HL-60 (cell line): ENCODE measurements at regions not wholly inside any gene's neighbourhood (a gene's known extent, or its start where the extent isn't known, plus 50 kb on each side); places are given as distances from the start of the nearest gene placed in this dataset.
"Not testable (repeated sequence)": the region's sequence is repeated elsewhere in the genome, so short reads cannot be mapped to it uniquely, and the experiment has no call there.

ENCODE experiments used
- GABPA ChIP-seq: IDR thresholded peaks from 2 replicates; pipeline ENCODE4 v1.6.1; 2012; ENCODE audit warnings: low read depth
- POLR2AphosphoS5 ChIP-seq: IDR thresholded peaks from 2 replicates; pipeline ENCODE4 v1.6.1; 2012; ENCODE audit warnings: low read depth
- SPI1 ChIP-seq: IDR thresholded peaks from 2 replicates; pipeline ENCODE4 v1.6.1; 2012; ENCODE audit warnings: low read depth, mild to moderate bottlenecking, borderline replicate concordance
- TF ChIP-seq, protein P1 (sequence below): IDR thresholded peaks from one replicate; pipeline ENCODE4 v1.5.1; 2011; ENCODE audit warnings: low read length, control low read depth, inconsistent platforms; ENCODE audit not compliant: insufficient read depth
- TF ChIP-seq, protein P2 (sequence below): IDR thresholded peaks from 2 replicates; pipeline ENCODE4 v1.6.1; 2012; ENCODE audit warnings: low read depth; ENCODE audit not compliant: insufficient replicate concordance

DNA sequence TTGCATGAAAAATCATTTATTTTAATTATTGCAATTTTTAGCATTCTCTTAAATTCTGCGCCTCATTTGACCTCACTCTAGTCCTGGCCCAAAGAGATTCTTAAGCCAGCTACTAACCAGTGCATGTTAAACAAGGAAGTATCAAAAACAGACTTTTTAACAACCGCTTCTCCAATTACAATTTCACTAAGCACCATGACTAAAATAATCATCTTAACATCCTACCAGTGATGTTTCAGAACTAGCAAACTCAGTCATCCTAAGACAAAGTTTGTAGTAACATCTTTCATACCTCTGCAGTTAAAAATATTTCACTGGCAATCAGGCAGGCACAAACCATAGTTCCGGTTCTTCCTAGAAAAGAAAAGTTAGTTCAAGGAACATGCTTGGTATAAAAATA is 75.5 kb upstream of the NEK3 start:
- TF ChIP-seq, protein P1, sequence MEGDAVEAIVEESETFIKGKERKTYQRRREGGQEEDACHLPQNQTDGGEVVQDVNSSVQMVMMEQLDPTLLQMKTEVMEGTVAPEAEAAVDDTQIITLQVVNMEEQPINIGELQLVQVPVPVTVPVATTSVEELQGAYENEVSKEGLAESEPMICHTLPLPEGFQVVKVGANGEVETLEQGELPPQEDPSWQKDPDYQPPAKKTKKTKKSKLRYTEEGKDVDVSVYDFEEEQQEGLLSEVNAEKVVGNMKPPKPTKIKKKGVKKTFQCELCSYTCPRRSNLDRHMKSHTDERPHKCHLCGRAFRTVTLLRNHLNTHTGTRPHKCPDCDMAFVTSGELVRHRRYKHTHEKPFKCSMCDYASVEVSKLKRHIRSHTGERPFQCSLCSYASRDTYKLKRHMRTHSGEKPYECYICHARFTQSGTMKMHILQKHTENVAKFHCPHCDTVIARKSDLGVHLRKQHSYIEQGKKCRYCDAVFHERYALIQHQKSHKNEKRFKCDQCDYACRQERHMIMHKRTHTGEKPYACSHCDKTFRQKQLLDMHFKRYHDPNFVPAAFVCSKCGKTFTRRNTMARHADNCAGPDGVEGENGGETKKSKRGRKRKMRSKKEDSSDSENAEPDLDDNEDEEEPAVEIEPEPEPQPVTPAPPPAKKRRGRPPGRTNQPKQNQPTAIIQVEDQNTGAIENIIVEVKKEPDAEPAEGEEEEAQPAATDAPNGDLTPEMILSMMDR: not testable (repeated sequence)
- not testable (repeated sequence) for TF ChIP-seq GABPA, POLR2AphosphoS5, SPI1
- TF ChIP-seq, protein P2, sequence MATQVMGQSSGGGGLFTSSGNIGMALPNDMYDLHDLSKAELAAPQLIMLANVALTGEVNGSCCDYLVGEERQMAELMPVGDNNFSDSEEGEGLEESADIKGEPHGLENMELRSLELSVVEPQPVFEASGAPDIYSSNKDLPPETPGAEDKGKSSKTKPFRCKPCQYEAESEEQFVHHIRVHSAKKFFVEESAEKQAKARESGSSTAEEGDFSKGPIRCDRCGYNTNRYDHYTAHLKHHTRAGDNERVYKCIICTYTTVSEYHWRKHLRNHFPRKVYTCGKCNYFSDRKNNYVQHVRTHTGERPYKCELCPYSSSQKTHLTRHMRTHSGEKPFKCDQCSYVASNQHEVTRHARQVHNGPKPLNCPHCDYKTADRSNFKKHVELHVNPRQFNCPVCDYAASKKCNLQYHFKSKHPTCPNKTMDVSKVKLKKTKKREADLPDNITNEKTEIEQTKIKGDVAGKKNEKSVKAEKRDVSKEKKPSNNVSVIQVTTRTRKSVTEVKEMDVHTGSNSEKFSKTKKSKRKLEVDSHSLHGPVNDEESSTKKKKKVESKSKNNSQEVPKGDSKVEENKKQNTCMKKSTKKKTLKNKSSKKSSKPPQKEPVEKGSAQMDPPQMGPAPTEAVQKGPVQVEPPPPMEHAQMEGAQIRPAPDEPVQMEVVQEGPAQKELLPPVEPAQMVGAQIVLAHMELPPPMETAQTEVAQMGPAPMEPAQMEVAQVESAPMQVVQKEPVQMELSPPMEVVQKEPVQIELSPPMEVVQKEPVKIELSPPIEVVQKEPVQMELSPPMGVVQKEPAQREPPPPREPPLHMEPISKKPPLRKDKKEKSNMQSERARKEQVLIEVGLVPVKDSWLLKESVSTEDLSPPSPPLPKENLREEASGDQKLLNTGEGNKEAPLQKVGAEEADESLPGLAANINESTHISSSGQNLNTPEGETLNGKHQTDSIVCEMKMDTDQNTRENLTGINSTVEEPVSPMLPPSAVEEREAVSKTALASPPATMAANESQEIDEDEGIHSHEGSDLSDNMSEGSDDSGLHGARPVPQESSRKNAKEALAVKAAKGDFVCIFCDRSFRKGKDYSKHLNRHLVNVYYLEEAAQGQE: not testable (repeated sequence)
